Activated CD4-positive, alpha-beta T cell treated with anti-CD3 and anti-CD28 coated beads for 24 hours (primary cell): ENCODE measurements at regions not wholly inside any gene's neighbourhood (a gene's known extent, or its start where the extent isn't known, plus 50 kb on each side); places are given as distances from the start of the nearest gene placed in this dataset.

Experiments used
- DNase-seq, 2 donors: peaks; one replicate each; pipeline ENCODE4 v3.0.0-alpha.2; 2020; ENCODE audit warnings: low read depth in 2 of 2

GRCh38 chr4:178395798-178396197 is 953.6 kb upstream of the AGA start:
- no peak for DNase-seq

GRCh38 chr4:178412455-178412854 is 970.2 kb upstream of the AGA start:
- DNase-seq = no peak

GRCh38 chr4:178414042-178414441 is 971.8 kb upstream of the AGA start:
- no peak for DNase-seq

- no peak for DNase-seq
Measured at GRCh38 chr4:178414881-178415446, 972.7 kb upstream of the AGA start.

GRCh38 chr4:178415925-178416324 is 973.7 kb upstream of the AGA start:
- no peak for DNase-seq

GRCh38 chr4:178423366-178423765 is 981.1 kb upstream of the AGA start:
- DNase-seq = no peak

GRCh38 chr4:178426871-178427270 is 984.6 kb upstream of the AGA start:
- no peak for DNase-seq

GRCh38 chr4:178427663-178428062 is 985.4 kb upstream of the AGA start:
- DNase-seq = no peak

- DNase-seq = no peak
Measured at GRCh38 chr4:178448372-178449035, 1006.3 kb upstream of the AGA start.

GRCh38 chr4:178450614-178451013 is 1008.4 kb upstream of the AGA start:
- DNase-seq = no peak

GRCh38 chr4:178453057-178453456 is 1010.8 kb upstream of the AGA start:
- no peak for DNase-seq

GRCh38 chr4:178457286-178457685 is 1015.0 kb upstream of the AGA start:
- no peak for DNase-seq

GRCh38 chr4:178462710-178463109 is 1020.5 kb upstream of the AGA start:
- DNase-seq = no peak

GRCh38 chr4:178463747-178464146 is 1021.5 kb upstream of the AGA start:
- DNase-seq = no peak

- DNase-seq = no peak
Measured at GRCh38 chr4:178470996-178471784, 1029.0 kb upstream of the AGA start.

GRCh38 chr4:178471994-178472393 is 1029.8 kb upstream of the AGA start:
- no peak for DNase-seq

GRCh38 chr4:178480105-178480504 is 1037.9 kb upstream of the AGA start:
- no peak for DNase-seq

GRCh38 chr4:178480881-178481280 is 1038.6 kb upstream of the AGA start:
- DNase-seq = no peak

GRCh38 chr4:178481564-178481963 is 1039.3 kb upstream of the AGA start:
- DNase-seq = no peak

- no peak for DNase-seq
Measured at GRCh38 chr4:178523038-178523437, 1080.8 kb upstream of the AGA start.

- DNase-seq = no peak
Measured at GRCh38 chr4:178535939-178536579, 1093.8 kb upstream of the AGA start.

- no peak for DNase-seq
Measured at GRCh38 chr4:178553201-178553600, 1111.0 kb upstream of the AGA start.

GRCh38 chr4:178554352-178554751 is 1112.1 kb upstream of the AGA start:
- DNase-seq = no peak
